Spleen (tissue), 7 donors: ENCODE measurements at regions not wholly inside any gene's neighbourhood (a gene's known extent, or its start where the extent isn't known, plus 50 kb on each side); places are given as distances from the start of the nearest gene placed in this dataset.

Experiments
- POLR2A ChIP-seq, 3 donors: fragments of 450-650 bp; IDR thresholded peaks; one replicate each; pipeline ENCODE4 v1.5.1; 2017; ENCODE audit warnings: antibody characterized with exemption in 3 of 3, mild to moderate bottlenecking in 1 of 3
- TF ChIP-seq, protein P1 (sequence below), 11 experiments: fragments of 200-600 bp in 7 of 11; fragments of 450-650 bp in 4 of 11; sonication (generic) in 4 of 11; IDR thresholded peaks in 8 of 11; conservative IDR thresholded peaks in 3 of 11; 1 replicate in 7 of 11; 2 replicates in 4 of 11; pipeline versions ENCODE4 v1.4.0 to v1.8.0; 2016 to 2021; ENCODE audit warnings: antibody characterized with exemption in 11 of 11, inconsistent platforms in 4 of 11, mild to moderate bottlenecking in 1 of 11
- donor health status: DM: no; HTN: no; CAD: no; lungs with moderate emphysema.
- donor health status: DM: no; HTN: no; CAD: no.
- donor health status: DM: no; HTN: no; CAD: no.

DNA sequence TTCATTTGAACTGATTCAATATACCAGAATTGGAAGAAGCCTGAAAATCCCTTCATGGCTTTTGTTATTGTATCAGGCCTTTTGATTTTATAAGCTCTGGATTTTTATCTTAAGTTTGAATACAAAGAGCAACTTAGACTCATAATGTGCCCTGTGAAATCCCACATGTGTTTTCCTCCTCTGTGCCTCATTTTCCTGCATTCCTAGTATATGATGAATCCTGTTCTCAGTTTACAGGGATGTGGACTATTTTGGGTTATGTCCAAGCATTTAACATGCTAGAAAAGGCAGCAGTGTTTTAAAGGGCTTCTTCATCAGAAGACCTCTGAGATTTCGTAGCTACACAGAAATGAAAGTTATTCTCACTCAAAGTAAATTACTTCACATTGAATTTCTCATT lies 455.0 kb downstream of the RFPL4B start:
- TF ChIP-seq, protein P1, sequence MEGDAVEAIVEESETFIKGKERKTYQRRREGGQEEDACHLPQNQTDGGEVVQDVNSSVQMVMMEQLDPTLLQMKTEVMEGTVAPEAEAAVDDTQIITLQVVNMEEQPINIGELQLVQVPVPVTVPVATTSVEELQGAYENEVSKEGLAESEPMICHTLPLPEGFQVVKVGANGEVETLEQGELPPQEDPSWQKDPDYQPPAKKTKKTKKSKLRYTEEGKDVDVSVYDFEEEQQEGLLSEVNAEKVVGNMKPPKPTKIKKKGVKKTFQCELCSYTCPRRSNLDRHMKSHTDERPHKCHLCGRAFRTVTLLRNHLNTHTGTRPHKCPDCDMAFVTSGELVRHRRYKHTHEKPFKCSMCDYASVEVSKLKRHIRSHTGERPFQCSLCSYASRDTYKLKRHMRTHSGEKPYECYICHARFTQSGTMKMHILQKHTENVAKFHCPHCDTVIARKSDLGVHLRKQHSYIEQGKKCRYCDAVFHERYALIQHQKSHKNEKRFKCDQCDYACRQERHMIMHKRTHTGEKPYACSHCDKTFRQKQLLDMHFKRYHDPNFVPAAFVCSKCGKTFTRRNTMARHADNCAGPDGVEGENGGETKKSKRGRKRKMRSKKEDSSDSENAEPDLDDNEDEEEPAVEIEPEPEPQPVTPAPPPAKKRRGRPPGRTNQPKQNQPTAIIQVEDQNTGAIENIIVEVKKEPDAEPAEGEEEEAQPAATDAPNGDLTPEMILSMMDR (IDR thresholded peaks at IDR 0.05 in 8 of 11, conservative IDR thresholded peaks at IDR 0.05 in 3 of 11) = no peak
- no peak for TF ChIP-seq POLR2A (IDR thresholded peaks at IDR 0.05)
